ENCODE measurements at regions not wholly inside any gene's neighbourhood (a gene's known extent, or its start where the extent isn't known, plus 50 kb on each side); places are given as distances from the start of the nearest gene placed in this dataset.

- DNase-seq (ENCODE audit: extremely low read depth, insufficient read length) = no peak
- no peaks in the 10 kb centered on the region for H3K36me3 ChIP-seq (ENCODE audit: control insufficient read depth, insufficient read depth, low read length)
- no peak overlapping the region for H3K4me3 ChIP-seq (replicated peaks; ENCODE audit: low read depth, low read length)
- H3K27me3 ChIP-seq (replicated peaks; ENCODE audit: control insufficient read depth, insufficient read depth, low read length) = no peaks in the 10 kb centered on the region
- TF ChIP-seq CTCF (IDR thresholded peaks at IDR 0.05; ENCODE audit: insufficient read depth, low read length, poor library complexity, severe bottlenecking) = no peak
These were observed 140.9 kb downstream of the GALC start for GRCh38 chr14:87852107-87852506.

GRCh38 chr14:87851190-87851589 lies 141.8 kb downstream of the GALC start:
- DNase-seq (ENCODE audit: extremely low read depth, insufficient read length) = no peak
- H3K4me3 ChIP-seq (replicated peaks; ENCODE audit: low read depth, low read length) = no peak overlapping the region
- H3K27me3 ChIP-seq (replicated peaks; ENCODE audit: control insufficient read depth, insufficient read depth, low read length) = no peaks in the 10 kb centered on the region
- H3K36me3 ChIP-seq (ENCODE audit: control insufficient read depth, insufficient read depth, low read length) = no peaks in the 10 kb centered on the region
- TF ChIP-seq CTCF (IDR thresholded peaks at IDR 0.05; ENCODE audit: insufficient read depth, low read length, poor library complexity, severe bottlenecking) = no peak

GRCh38 chr14:87847216-87847755 lies 145.7 kb downstream of the GALC start:
- TF ChIP-seq CTCF (IDR thresholded peaks at IDR 0.05; ENCODE audit: insufficient read depth, low read length, poor library complexity, severe bottlenecking) = no peak
- no peak for DNase-seq (ENCODE audit: extremely low read depth, insufficient read length)

GRCh38 chr14:87840906-87841305 lies 152.1 kb downstream of the GALC start:
- no peak for TF ChIP-seq CTCF (IDR thresholded peaks at IDR 0.05; ENCODE audit: insufficient read depth, low read length, poor library complexity, severe bottlenecking)
- no peaks in the 10 kb centered on the region for H3K27me3 ChIP-seq (replicated peaks; ENCODE audit: control insufficient read depth, insufficient read depth, low read length)
- no peak overlapping the region for H3K4me3 ChIP-seq (replicated peaks; ENCODE audit: low read depth, low read length)
- no peak for DNase-seq (ENCODE audit: extremely low read depth, insufficient read length)
- H3K36me3 ChIP-seq (ENCODE audit: control insufficient read depth, insufficient read depth, low read length) = no peaks in the 10 kb centered on the region

More at GRCh38 chr14:87847216-87847755, 145.7 kb downstream of the GALC start:
- Histone ChIP-seq H3K27me3 (replicated peaks; ENCODE audit: control insufficient read depth, insufficient read depth, low read length) (no peaks in the 10 kb centered on the region), H3K36me3 (ENCODE audit: control insufficient read depth, insufficient read depth, low read length) (no peaks in the 10 kb centered on the region), H3K4me3 (replicated peaks; ENCODE audit: low read depth, low read length) (no peak overlapping the region)

- no peak for DNase-seq (ENCODE audit: extremely low read depth, insufficient read length)
- Histone ChIP-seq H3K27me3 (replicated peaks; ENCODE audit: control insufficient read depth, insufficient read depth, low read length) (no peaks in the 10 kb centered on the region), H3K4me3 (replicated peaks; ENCODE audit: low read depth, low read length) (no peak overlapping the region), H3K36me3 (ENCODE audit: control insufficient read depth, insufficient read depth, low read length) (no peaks in the 10 kb centered on the region)
- TF ChIP-seq CTCF (IDR thresholded peaks at IDR 0.05; ENCODE audit: insufficient read depth, low read length, poor library complexity, severe bottlenecking) = no peak
These were observed 154.1 kb downstream of the GALC start for GRCh38 chr14:87838931-87839330.

- Histone ChIP-seq H3K4me3 (replicated peaks; ENCODE audit: low read depth, low read length) (no peak overlapping the region), H3K36me3 (ENCODE audit: control insufficient read depth, insufficient read depth, low read length) (no peaks in the 10 kb centered on the region), H3K27me3 (replicated peaks; ENCODE audit: control insufficient read depth, insufficient read depth, low read length) (no peaks in the 10 kb centered on the region)
- DNase-seq (ENCODE audit: extremely low read depth, insufficient read length) = no peak
- TF ChIP-seq CTCF (IDR thresholded peaks at IDR 0.05; ENCODE audit: insufficient read depth, low read length, poor library complexity, severe bottlenecking) = no peak
These were observed 155.7 kb downstream of the GALC start for GRCh38 chr14:87837296-87837695.
